ENCODE measurements at regions not wholly inside any gene's neighbourhood (a gene's known extent, or its start where the extent isn't known, plus 50 kb on each side); places are given as distances from the start of the nearest gene placed in this dataset.
"Not testable (repeated sequence)": the region's sequence is repeated elsewhere in the genome, so short reads cannot be mapped to it uniquely, and the experiment has no call there.

DNA sequence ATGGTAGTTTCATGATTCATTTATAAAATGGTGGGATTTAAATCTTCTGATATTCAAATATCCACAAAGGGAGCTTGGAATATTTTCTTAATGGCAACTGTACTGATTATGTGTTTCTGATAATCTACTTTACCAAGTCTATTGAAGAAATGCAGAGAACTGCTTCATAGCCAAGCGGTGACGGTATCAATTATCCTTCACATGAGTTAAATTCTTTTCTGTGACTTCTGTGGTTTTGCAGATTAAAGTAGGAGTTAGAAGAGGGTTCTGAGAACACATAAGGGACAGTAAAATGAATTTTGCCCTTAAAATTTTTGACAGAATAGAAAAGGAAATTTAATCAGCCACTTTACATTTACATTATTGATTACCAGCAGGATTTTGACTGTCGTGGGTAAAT, 563.2 kb downstream of the GBE1 start:
- no peak for DNase-seq (ENCODE audit: low read depth in 4 of 4, low spot score in 3 of 4)

DNA sequence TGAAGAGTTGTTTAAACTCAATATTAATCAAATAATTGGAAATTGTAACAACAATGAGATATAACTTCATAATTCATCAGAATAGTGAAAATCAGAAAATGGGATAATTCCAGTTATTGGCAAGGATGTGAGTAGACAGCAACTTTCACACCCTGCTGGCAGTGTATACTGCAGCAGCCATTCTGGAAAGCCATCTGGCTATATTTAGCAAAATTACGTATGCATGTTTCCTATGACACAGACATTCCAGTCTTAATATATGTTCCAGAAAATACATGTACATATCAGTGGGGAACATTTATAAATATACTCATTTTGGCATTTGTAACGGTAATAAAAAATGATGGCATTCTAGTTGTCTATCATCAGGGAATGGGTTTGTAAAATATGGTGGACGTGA, 564.1 kb downstream of the GBE1 start:
- DNase-seq (ENCODE audit: low read depth in 4 of 4, low spot score in 3 of 4): no peak

DNA sequence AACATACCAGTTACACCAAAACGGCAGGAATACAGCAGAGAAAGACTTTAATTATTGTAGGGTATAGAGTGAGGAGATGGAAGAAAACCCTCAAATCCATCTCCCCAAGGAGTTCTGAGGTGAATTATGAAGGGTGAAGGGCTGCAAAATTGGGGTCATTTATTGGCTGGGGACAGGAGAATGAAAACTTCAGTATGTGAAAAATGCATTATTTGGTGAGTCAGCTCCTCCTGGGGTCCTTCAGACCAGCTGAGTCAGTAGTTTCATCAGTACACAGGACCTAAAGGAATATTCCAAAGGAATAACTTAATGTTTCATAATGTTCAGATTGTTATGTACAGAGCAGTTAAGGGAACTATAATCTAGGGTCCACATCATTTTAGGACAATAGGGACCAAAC, 566.0 kb downstream of the GBE1 start:
- DNase-seq (ENCODE audit: low read depth in 4 of 4, low spot score in 3 of 4): no peak

DNA sequence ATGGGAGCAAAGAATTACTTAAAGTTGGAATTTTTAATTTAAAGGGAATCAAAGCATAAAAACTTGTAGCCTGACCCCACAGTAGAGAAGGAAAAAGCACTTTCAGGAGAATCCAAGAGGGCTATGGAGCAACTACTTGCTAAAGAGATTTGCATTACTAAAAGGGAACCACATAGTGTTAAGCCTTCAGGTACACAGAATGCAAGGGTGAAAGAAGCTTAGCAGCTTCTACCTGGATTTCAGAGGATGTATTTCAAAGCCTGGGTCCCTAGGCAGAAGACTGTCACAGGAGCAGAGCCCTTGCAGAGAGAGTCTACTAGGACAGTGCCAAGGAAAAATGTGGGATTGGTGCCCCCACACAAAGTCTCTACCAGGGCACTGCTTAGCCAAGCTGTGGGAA, 575.0 kb downstream of the GBE1 start:
- DNase-seq (ENCODE audit: low read depth in 4 of 4, low spot score in 3 of 4): no peak

DNA sequence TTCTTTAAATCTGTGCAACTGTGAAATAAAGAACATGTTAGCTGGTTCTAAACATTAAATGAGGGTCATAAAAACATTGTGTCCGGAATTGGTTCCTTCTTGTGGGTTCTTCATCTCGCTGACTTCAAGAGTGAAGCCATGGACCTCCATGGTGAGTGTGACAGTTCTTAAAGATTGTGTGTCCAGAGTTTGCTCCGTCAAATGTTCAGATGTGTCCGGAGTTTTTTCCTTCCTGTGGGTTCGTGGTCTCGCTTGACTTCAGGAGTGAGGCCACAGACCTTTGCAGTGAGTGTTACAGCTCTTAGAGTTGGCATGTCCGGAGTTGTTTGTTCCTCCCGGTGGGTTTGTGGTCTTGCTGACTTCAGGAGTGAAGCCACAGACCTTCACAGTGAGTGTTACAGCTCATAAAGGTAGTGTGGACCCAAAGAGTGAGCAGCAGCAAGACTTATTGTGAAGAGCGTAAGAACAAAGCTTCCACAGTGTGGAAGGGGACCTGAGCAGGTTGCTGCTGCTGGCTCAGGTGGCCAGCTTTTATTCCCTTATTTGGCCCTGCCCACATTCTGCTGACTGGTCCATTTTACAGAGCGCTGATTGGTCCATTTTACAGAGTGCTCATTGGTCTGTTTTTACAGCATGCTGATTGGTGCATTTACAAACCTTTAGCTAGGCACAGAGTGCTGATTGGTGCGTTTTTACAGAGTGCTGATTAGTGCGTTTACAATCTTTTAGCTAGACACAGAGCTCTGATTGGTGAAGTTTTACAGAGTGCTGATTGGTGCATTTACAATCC, 579.2 kb downstream of the GBE1 start:
- DNase-seq (ENCODE audit: low read depth in 4 of 4, low spot score in 3 of 4): not testable (repeated sequence)

DNA sequence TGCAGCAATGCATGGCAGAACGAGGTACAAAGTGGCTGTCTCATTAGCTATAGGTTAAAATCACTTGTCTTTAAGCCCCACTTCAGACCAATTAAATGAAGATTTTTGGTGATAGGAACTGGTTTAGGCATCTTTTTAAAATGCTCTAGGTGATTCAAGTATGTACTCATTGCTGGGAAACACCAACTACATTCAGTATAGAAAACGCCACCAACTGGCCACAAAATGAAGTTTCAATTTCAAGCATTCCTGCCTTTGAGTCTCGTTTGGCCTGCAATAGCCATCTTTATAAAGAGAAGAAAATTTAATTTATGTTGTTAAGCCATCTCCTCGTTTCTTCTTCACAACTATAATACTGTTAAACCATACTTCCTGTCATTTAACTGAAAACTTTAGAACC, 587.9 kb downstream of the GBE1 start:
- DNase-seq (ENCODE audit: low read depth in 4 of 4, low spot score in 3 of 4): no peak

DNA sequence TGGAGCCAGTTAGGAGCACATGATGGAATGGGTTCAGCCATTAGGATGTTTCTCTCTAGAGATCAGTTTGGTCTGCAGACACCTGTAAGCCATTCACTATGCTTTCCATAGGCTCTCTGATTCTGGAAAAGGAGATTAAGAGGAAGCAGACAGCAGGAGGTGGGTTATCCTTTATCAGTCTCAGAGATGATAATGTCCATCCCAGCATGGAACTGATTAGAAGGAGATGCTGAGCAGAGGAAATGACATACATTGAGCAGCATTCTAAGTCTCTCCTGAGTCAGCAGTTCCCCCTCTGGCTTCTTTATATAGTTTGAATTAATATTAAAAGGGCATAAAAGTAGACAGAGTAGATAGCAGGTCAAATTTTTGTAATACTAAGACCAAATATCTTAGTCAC, 591.1 kb downstream of the GBE1 start:
- DNase-seq (ENCODE audit: low read depth in 4 of 4, low spot score in 3 of 4): no peak

DNA sequence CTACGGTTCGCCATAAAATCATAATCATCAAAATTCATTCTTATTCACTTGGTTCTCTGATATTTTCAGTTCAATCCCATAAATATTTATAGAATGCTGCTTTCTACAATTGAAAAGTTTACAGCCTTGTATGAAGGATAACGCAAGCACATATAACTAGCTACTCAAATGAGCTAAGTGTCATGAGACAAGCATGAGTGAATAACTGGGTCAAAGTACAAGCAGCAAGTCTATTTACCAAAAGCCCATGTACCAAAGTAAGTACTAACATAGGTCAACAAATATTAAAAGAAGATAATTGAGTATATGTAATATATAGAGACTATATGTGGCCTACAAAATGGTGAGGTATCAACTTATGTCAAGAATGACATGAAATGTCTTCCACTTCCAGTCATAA, 596.6 kb downstream of the GBE1 start:
- DNase-seq (ENCODE audit: low read depth in 4 of 4, low spot score in 3 of 4): no peak

DNA sequence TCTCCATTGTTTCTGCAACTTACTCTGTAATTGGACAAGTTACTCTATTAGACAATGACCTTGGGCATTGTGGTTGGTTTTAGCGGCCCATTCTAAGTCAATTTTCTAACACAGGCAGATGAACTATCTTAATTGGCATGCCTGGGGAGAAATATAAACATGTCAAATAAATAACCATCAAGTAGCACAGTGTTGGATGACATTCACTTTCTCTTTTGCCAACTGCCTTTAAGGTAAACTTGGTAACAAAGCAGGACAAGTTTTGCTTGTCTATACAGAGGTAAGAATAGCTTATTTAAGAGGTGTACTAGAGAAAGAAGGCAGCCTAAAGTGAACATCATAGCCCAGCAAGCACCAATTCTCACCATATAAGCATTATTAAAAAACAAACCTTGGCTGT, 599.6 kb downstream of the GBE1 start:
- DNase-seq (ENCODE audit: low read depth in 4 of 4, low spot score in 3 of 4): no peak

DNA sequence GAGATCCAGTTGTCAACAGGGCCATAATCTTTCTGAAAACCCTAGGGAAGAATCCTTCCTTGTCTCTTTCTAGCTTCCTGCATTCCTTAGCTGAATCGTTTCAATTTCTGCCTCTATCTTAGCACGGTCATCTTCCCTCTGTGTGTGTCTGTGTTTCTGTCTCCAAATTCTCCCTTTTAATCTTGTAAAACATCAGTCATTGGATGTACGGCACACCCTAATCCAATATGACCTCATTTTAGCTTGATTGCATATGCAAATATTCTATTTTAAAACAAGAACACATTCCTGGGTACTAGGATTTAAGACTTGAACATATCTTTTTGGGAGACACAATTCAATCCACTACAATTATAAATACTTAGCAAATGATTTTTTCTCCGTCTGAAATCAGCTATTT, 600.3 kb downstream of the GBE1 start:
- DNase-seq (ENCODE audit: low read depth in 4 of 4, low spot score in 3 of 4): no peak

DNA sequence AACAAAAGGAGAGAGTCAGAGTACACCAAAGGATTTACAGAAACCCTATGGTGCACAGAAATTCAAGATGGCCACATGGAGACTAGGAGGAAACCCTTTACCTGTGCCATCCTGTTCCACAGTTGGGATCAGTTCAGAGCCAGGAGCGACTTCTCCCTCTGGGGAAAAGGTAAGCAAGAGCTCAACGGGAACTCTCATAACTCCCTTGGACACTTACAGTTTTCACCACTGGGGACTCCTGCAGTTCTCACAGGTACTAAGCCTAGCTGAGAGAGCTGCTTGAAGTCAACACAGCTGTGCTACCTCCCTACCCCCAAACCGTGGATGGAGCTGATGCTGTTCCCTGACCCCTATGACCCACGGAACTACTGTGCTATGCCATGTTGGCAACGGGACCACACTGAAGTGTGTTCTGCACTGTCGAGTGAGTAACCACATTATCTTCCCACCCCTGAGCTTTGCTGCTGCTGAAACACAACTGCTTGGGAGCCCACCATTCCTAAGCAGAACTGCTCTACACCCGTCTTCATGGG, 606.8 kb downstream of the GBE1 start:
- DNase-seq (ENCODE audit: low read depth in 4 of 4, low spot score in 3 of 4): no peak

DNA sequence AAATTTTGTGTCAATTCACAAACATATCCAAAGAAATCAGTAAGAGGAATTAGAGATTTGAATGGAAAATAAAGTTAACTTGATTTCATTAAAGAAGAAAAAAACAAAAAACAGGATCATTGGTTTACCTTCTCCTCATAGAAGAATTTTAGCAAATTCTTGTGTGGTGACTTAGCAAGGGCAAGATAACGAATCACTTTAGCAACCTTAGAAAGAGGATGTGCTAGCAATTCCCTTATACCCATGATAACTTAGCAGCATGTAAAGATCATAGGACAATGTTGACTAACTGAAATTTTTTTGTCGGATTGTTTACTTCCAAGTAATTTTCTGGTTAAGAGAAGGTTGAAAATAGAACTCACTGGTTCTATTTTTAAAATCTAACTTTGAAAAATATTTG, 609.3 kb downstream of the GBE1 start:
- no peak for DNase-seq (ENCODE audit: low read depth in 4 of 4, low spot score in 3 of 4)

DNA sequence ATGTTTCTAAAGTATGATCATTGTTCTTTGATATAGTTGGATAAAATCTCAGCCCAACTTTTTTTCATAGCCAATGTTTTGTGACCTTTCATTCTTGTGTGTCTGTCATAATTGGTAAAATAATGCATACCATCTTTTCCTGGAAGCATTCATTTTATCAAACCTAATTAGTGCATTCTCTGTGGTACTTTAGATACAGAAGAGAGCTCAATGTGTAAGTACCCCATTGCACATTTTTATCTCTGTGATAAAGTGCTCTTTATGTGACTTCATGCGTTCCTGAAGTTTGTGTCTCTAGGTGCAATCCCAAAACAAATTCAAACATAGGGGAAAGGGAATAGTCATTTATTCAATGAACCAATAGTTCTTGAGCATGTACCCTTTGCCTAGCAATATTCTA, 628.5 kb downstream of the GBE1 start:
- DNase-seq (ENCODE audit: low read depth in 4 of 4, low spot score in 3 of 4): no peak

DNA sequence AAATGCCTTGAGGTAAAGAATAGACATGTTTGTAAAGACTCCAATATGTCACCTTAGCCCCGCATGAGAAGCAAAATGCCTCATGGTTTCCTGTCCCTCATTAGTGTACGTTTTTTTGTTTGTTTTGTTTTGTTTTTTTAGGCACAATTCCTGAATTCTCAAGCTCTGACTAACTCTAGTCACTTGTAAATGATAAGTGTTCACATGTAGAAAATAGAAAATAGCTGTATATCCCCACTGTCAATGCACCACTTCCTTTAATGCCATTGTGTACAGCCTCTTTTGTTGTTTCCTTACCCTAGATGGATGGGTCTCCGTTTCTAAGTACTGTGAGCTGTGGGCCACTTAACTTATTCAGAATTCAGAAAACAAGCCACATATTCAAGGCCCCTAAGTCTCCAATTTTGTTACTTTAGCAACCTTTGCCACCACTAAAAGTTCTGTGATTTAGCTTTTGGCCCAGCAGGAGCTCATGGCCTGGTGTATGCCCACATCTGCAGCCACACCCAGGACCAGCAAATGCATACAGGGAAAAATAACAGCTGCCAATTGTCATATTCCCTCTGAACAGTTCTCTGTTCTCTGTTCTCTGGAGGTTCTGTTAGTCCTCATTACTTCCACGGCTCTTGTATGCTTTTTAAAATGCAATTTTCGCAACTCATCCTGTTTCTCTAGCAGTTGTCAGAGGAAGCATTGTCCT, 655.5 kb downstream of the GBE1 start:
- DNase-seq (ENCODE audit: low read depth in 4 of 4, low spot score in 3 of 4): no peak

DNA sequence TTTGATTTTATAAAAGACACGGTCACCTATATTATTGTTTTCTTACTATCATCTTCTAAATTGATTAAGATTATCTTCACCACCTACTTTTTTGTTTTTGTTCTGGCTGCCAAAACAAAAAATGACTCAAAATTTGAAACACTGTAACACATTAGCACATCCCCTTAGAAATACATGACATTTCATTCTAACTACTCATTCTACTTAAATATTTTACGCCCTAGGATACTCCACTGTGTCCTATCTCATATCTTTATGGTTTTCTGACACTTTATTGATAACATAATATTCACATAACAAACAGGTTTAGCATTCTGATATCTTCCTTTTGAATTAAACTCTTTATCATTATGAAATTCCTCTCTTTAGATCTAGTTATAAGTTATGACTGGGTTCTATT, 656.2 kb downstream of the GBE1 start:
- no peak for DNase-seq (ENCODE audit: low read depth in 4 of 4, low spot score in 3 of 4)

DNA sequence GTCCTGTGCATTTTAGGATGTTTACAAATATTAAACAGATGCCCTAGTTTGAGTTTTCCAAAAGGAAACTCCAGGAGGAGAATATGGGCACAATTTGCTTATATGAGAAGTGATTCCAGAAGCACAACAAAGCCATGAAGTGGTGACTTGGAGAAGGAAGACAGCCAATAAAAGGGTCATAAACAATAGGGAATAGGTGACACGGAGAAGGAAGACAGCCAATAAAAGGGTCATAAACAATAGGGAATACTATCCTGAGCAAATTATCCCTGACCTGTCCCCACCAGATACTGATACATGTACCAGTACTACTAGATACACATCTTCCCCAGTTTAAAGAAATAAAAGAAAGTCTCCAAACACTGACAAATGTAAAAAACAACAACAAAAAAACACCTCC, 663.6 kb downstream of the GBE1 start:
- DNase-seq (ENCODE audit: low read depth in 4 of 4, low spot score in 3 of 4): no peak

DNA sequence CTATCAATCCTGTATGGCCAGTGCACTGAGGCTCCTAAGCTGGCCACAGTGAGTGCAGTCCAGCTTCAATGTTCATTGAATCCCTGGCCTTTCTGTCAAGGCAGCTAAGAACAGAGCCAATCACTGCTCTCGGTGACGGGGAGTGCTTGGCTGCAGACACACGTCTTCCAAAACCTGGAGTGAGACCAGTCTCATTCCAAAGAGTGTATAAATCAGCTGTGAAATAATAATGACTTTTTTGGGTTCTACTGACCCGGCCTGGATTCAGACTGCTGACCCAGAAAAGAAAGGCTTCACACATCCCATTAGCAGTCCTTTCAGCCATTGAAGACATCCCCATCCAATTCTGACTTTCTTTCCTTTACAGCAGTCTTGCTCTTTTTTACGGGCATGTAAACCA, 665.5 kb downstream of the GBE1 start:
- DNase-seq (ENCODE audit: low read depth in 4 of 4, low spot score in 3 of 4): no peak

DNA sequence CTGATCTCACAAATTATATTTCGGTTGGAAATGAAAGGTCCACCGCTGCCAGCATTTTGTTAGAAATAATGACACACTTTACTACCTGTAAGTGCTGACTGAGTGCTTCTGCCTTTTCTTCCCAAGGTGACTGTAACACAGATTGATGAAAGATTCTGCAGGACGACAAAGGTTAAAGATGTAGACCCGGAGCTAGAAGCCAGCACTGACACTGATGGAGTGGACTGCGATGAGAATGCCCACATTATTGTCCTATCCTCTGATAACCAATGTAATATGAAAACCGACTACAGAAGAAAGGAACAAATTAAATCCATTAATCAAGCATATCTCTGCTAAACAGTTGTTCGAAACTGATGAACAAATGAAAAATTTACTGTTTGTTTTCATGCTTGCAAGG, 666.5 kb downstream of the GBE1 start:
- DNase-seq (ENCODE audit: low read depth in 4 of 4, low spot score in 3 of 4): no peak

DNA sequence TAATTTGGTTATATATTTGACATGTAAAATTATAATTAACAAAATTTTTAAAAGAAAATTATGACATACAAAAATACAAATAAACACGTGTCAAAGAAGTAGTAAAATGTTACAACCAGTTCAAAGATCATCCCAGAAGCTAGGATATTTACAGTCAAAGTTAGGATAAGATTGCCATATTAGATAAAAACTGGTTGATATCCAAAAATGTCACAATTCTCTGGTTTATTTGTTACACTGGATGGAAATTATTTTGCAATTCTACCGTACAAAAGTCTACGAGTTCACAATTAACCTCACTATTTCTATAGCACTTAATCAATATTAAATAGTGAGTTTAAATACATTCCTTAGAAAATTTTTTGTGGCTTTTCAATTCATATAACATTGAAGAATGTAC, 673.8 kb downstream of the GBE1 start:
- DNase-seq (ENCODE audit: low read depth in 4 of 4, low spot score in 3 of 4): no peak

DNA sequence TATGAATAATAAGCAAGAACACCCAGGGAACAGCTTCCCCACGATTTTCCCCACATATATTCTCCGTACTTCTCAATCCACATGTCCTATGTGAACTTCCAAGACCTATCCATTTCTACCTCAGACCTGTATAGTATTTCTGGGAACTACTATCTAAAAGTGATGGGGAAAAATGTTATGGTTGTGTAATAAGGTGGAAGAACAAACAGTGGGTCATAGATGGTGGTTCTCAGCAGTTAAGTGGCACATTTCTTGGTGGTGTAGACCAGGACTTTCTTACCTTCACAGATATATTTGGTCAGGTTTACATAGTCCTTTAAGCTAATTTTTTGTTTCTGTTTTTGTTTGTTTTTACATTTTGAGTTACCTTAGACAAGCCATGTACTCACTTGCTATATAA, 675.1 kb downstream of the GBE1 start:
- DNase-seq (ENCODE audit: low read depth in 4 of 4, low spot score in 3 of 4): no peak

DNA sequence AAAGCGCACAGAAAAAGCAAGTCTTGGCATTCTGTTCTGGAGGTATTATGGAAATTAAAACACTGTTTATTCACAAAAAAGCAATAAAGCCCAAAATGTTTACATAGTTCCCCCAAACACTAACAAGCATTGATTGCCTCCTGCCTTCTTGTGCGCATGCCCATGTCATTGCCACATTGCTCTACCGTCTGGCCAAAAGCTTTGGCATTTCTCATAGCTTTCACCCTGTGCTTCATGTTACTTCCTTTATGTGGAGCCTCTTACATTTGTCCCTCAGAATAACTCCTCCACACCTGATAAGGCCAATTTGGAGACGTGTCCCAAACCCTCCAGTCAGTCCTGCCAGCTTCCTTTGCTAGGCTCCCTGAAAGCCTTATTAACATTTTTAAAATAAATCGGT, 680.8 kb downstream of the GBE1 start:
- no peak for DNase-seq (ENCODE audit: low read depth in 4 of 4, low spot score in 3 of 4)

DNA sequence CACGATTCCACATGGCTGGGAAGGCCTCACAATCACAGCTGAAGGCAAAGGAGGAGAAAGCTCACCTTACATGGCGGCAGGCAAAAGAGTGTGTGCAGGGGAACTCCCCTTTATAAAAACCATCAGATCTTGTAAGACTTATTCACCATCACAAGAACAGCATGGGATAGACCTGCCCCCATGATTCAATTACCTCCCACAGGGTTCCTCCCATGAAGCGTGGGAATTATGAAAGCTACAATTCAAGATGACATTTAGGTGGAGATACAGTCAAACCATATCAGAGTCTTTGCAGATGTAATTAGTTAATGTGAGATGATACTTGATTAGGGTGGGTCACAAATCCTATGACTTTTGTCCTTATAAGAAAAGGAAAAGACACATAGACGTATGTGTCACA, 688.9 kb downstream of the GBE1 start:
- no peak for DNase-seq (ENCODE audit: low read depth in 4 of 4, low spot score in 3 of 4)

All from left renal pelvis (tissue), 4 donors.